COR-L47 (cell line): ENCODE measurements at regions not wholly inside any gene's neighbourhood (a gene's known extent, or its start where the extent isn't known, plus 50 kb on each side); places are given as distances from the start of the nearest gene placed in this dataset.

Source experiments
- DNase-seq: peaks from one replicate; lab custom pipeline; 2025; lab: John Stamatoyannopoulos, UW

DNA sequence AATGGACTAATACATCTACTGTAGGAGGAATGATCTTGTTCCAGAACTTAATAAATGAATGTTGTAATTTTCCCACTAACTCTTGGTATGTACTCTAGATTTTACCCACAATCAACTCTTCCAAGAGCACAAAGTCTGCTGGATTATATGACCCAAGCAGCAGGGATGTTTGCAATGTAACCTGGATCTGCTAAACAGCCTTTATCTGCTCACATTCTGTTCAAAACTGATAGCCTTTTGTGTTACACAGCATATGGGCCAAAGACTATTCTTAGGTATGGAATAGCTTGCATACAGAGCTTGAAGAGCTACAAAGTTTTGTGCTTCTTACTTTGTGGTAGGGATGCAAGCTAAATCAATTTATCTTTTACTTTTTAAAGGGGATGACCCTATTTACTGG is 213.7 kb upstream of the DCN start:
- no peak for DNase-seq

DNA sequence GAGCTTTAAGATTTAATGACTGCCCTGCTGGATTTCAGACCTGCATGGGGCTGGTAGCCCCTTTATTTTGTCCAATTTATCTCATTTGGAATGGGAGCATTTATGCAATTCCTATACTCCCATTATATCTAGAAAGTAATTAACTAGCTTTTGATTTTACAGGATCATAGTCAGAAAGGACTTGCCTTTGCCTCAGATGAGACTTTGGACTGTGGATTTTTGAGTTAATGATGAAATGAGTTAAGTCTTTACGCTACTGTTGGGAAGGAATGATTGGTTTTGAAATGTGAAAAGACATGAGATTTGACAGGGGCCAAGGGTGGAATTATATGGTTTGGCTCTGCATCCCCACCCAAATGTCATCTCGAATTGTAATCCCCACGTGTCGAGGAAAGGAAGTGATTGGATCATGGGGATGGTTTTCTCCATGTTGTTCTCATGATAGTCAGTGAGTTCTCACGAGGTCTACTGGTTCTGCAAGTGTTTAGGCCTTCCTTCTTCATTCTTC is 213.1 kb upstream of the DCN start:
- DNase-seq: no peak

DNA sequence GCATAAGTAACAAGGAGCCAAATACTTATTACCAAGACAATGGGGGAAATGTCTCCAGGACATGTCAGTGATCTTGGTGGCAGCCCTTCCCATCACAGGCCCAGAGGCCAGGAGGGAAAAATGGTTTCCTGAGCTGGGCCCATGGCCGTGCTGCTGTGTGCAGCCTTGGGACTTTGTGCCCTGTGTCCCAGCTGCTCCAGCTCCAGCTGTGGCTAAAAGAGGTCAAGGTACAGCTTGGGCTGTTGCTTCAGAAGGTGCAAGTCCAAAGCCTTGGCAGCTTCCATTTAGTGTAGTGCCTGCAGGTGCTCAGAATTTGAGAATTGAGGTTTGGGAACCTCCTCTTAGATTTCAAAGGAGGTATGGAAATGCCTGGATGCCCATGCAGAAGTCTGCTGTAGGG is 212.3 kb upstream of the DCN start:
- no peak for DNase-seq

DNA sequence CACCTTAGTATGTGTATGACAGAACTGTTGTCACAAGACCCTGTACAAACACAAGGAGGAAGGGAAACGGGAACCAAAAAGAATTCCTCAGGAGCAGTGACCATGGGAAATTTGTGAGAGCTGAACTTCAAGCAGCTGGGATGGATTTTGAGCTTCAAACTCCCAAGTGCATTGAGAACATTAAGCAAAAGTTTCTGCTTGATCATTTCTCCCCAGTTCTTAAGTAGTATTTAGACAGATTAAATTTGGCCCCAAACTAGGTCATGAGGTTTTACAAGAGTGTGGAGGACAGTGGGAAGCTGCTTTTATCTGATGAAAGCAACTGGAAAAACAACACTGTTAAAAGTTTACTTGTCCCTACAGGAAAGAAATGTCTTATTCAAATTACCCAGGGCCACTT is 206.0 kb upstream of the DCN start:
- no peak for DNase-seq

DNA sequence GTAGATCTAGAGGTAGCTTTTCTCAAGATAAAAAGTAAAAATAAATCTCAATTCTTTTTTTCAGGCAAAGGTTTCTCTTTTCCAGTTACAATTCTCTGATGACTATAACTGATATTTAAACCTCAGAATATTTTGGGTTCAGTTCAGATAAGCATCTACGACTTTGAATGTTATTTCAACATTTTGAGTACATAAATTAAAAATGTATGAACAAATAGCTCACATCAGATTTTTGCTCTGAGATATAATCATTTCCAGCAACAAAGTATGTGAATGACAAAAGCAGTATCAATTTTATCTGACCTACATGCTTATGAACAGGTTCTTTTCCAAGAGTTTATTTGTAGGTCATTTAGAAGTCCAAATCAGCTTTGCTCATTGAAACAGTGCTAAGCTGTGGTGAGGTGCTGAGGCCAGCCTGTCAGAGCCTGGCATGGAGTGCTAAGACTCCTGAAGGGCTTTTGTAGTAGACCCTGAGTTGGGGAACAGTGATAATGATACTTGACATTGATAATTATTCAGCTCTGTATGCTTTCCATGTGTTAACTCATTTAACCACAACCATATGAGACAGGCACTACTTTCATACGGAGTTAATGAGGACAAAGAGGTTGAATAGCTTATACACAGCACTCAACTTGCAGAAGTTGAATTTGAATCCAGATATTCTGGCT is 205.0 kb upstream of the DCN start:
- no peak for DNase-seq

DNA sequence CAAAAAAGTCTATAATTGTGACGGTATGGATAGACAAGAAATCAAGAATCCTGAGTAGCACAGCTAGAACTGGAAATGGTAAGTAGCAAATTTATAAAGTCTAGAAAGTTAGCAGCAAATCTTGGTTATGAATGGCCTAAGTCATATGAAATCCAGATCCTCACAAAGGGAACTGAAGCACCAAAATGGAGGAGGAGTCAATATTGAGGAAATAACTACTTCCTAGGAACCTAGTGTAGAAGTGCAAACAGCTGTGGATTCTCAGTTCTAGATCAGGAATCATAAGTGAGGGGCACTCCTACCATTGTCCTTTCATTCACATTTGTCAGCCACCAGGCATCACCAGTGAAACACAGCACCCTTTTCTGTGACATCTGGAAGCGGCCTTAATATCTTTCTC is 202.2 kb upstream of the DCN start:
- DNase-seq: no peak

DNA sequence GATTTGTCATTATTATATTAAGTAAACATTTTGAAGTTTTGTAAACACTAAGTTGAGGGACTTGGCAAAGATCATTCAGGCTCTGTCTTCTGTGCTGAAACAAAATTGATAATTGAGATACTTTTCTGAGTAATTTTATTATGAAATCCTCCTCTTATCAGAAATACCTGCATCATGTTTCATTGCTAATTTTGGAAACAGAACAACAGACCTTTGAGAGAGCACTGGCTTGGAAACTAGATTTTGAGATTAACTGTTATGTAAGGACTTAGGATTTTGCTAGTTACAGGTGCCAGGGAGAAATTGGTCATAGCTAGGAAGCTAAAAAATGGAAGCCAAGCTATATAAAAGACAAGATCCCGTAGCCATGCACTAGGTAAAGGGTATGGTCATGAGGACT is 201.7 kb upstream of the DCN start:
- no peak for DNase-seq

DNA sequence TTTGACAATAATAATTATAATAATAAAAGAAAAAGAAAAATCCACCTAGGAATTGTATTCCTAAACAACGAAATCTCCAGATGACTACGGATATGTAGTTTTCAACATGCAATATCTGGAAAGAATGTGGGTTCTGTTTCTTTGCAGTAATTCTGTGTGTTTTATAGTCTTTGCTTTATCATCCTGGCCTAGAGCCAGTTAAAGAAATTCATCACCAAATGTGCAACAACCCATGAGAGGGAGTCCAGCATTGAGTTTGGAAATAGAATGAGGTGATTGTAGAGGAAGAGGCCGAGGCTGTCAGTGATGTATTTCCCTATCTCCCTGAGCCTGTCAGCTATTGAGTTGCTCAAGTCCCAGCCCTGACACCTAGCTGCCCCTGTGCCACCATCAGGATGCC is 200.5 kb upstream of the DCN start:
- DNase-seq: no peak

DNA sequence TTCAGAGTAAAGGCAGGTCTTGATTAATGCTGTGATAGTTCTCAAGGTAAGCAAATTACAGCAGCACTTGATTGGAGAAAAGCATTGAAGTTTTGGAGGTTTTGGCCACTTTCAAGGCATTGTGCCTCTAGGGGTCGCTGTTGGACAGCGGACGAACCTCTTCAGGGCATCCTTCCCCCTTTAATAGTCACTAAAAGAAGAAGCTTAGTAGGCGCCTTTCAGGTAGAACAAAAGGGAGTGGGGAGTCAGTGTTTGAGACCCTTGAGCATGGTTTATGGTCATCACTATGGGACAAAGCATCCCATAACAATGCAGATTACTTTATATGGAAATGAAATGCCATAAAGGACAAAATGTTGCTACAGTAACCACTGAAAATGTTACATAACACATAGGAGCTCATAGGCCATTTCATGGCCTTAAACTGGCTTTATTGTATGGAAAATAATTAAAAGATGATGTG is 199.5 kb upstream of the DCN start:
- peak; percentile 52 for DNase-seq

DNA sequence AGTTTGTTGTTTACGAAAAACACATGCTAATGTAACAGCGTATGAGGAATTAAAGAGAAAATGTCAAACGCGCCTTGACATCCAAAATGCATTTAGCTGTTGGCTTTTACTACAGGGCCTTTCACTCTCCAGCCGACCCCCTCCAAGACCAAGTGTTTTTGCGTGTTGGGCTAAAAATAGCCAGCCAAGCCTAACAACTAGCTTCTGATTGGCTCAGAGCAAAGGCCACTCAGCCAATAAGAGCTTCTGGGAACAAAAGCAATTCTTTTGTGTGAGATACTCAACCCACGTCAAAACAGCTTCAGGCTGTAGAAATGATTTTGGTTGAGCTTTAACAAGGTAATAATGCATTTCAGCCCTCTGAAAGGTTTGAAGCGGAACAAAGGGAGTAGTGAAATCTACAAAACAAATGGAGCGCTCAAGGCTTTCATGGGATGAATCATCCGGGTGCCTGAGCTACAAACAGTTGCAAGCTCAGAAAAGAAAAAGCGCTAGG is 198.7 kb upstream of the DCN start:
- no peak for DNase-seq

DNA sequence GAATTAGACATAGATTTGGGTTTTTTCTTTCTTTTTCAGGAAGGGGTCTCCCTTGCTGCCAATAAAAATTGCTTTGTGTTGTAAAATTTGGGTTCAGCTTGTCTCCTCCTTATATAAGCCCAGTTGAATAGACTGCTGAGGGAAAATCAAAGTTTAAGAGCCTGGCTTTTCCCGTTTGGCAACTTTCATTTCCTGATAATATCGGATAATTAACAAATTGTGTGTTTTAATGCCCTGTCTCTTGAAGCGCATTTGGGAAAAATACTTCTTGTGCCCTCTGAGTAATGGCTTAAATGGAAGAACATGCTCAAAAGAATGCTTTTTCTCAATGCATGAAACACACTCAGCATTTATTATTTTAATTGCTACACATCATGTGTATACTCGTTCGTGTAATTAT is 198.0 kb upstream of the DCN start:
- no peak for DNase-seq

DNA sequence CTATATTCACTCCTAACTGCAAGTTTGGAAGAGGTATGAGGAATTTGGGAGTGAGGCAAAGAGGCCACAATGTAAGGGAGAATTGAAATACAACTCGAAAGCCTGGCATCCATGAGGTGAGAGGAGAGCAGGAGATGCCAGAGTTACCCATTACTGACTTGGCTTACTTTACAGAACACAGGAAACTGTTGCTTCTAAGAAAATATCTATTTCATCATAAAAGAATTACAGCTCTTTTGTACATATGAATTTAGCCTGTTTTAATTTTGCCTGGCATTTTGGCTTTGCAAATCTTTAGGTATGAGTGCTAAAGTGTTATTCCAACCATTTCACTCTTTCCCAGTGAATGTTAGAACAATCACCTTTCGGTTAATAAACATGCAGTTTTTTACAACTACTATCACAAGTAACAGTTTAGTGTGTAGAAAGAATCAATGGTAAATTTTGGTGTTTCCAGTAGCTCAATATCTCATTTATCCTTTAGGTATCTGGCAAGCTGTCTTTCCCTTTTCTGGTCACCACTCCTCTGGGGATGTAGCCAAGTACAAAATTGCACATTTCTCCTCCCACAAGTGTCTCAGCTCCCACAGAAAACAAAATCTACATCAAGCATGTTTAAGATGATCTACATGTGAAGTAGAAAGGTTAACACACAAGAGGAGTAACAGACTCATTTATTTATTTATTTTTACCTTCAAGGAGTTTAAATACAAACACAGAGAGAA is 196.6 kb upstream of the DCN start:
- no peak for DNase-seq

DNA sequence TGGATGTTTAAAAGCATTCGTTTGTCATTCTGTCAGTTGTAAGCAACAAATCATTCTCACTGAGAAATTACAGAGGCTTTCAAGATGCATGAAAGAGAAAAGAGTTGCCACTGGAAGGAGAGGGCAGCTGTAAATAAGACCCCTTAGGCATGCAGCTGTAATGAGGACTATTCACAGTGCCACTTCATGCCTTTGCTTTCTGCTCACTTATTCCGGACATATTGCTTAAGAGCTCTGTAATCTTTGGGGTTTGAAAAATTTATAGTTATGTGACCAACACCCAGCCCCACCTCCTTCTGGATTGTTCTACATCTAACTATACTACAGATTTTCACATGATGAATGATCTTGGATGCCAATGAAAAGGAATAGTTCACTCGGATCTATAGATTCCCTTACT is 194.8 kb upstream of the DCN start:
- no peak for DNase-seq

DNA sequence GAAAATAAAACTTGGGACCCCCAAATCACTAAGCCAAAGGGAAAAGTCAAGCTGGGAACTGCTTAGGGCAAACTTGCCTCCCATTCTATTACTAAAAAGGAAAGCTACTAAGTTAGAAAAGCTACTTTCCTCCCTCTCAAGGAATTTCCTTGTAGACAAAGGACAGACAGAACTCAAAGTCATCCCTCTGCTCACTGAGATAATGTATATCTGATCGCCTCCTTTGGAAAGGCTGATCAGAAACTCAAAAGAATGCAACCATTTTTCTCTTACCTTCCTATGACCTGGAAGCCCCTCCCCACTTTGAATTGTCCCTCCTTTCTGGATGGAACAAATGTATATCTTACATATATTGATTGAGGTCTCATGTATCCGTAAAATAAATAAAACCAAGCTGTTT is 190.5 kb upstream of the DCN start:
- no peak for DNase-seq

DNA sequence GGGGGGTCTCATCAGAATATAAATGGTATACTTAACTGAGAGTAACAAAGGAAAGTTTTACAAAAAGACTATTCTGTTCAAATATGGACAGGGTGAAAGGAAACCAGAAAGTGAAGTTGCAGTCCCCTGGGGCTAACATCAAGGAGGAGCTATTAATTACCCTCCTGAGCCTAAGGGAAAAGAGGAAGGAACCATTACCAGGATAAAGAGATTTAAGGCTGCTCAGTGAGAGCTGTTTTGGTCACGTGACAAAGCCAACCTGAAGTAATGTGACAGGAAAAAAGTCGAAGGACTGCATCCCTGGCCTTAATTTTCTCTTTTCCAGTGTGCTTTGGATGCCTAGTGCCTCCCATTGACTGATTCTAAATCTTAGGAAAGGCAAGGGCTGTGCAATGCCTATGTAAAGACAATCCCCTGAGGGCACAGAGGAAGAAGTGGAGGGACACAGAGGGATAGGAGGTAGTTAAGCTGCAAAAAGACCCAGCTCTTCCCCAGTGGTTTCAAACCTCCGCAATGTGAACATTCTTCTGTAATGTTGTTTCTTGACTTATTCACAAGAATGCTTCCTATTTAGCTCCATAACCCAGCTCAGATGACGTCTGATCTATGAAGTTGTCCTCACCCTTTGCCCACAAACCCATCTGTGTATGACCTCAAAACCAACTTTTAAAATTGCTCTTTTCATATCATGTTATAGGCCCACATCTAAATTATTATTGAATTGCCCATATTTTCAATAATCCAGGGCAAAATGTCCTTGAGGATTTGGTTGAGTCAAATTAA is 187.7 kb upstream of the DCN start:
- DNase-seq: no peak

DNA sequence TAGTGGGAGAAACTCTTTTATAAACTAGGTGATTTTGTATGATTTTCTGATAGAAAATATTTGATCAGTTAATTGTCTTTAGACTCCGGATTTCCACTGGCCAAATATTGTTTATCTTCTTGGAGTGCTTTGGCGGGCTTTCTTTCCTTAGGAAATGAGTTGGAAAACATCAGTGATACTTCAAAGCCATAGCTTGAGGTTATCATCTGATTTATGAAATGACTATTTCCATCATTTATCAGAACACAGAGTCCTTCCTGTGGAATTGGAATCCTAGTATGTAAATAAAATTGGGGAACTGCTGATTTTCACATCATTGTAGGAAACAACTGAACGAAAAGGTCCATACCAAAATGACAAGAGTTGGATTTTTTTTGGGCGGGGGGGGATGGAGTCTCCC is 186.0 kb upstream of the DCN start:
- DNase-seq: no peak

DNA sequence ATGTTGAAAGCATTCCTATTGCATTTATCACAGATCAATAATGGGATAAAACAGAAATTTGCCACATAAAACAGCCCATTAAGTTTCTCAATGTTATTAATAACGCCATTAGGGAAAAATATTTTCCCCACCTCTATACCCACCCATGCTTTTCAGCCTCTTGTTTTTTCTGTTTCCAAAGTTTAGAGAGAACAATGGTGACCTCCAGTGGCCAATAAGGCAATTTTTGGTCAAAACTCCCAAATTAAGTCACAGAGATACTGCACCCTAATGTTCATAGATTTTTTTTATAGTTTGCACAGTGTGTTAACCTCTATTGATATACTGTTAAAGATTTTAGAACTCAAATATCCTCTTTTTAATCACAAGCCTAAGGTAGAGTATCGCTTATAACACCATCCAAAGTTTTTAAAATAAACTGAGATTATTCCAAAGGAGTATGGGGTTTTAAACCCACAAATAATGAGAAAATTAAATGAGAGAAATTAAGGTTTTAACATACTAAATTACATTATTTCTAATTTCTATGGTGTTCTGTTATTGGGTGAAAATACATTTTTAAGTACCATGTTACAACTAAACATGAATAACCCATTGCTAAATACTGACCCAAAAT is 184.7 kb upstream of the DCN start:
- no peak for DNase-seq

DNA sequence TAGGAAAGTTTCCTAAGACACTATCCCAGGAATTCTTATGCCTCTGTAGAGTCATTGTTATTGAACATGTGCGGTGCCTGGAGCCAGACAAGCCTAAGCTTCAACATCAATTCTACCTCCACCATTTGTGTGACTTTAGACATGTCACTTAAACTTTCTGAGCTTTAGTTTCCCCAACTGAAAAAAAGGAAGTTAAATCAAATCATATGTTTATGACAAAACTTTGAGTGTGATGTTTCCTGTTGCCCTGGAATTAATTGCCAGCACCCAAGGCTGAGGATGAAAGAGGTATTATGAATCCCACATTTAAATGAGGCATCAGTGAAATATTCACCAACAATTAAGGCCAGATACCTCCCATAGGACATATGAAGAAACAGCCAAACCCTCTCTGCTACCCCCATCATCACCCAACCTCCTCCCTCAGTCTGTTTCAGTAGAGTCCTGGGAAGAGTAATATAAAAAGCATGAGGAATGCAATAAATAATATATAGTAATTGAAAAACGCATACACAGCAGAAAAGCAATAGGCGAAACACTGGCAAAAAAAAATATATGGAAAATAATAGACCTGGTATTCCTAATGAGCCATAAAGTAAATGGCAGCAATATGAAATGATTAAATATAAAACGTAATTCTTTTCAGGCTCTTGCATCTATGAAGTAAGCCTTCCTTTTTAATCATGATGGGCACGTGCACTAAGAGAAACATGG is 182.0 kb upstream of the DCN start:
- no peak for DNase-seq

DNA sequence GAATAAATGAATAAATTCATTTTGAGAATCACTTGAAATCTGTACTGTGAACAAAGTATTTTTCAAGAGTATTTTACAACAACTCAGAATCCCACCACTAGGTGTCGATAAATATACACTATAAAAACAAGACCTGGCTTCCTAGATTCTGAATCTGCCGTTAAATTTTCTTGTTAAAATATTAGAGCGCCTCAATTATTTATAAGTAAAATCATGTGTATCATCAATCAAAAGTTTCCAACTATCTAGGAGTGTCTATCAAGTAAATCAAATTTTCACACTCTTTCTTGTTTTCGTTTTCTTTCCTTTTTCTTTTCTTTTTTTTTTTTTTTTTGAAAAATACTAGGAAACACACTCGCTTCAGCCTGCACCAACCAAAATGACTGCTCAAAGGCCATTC is 179.2 kb upstream of the DCN start:
- peak; percentile 42 for DNase-seq

DNA sequence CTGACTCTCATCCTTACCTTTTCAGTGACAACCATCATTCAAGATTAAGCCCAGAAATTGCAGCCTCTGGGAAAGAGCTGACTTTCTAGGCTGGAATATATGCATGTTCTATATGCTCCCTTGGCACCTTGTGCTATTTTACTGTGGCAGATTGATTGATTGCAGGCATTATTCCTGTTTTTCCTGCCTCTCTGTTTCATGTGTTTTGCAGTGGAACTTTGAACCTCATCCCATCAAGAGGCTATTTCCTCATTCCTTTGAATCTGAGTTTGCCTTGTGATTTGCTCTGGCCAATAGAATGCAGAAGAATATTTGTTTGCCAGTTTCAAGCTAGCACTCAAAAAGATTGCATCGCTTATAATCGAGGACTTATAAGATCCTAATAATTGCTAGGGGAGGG is 174.8 kb upstream of the DCN start:
- no peak for DNase-seq

DNA sequence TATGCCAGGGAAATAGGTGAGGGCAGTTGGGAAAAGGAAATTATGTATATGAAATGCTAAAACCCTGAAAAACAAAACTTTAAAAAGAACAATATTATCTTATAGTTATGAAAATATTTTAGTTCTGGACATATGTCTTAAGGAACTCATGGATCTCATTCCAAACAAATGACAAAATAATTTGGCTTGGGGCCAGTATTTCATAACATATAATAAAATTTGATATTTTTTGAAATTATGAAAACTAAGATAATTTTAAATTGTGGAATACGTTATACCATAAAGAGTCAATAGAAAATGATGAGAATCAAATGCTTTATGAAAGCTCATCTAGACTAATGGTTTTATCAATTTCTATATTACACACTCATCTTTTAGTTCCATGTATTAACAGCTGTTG is 173.8 kb upstream of the DCN start:
- no peak for DNase-seq
